NCI-H345 treated with DMSO at 0.1 percent for 48 hours (cell line): ENCODE measurements at regions not wholly inside any gene's neighbourhood (a gene's known extent, or its start where the extent isn't known, plus 50 kb on each side); places are given as distances from the start of the nearest gene placed in this dataset.

Source experiments
- DNase-seq: peaks from one replicate; lab custom pipeline; 2025; ENCODE audit not compliant: unreplicated experiment; lab: John Stamatoyannopoulos, UW

DNA sequence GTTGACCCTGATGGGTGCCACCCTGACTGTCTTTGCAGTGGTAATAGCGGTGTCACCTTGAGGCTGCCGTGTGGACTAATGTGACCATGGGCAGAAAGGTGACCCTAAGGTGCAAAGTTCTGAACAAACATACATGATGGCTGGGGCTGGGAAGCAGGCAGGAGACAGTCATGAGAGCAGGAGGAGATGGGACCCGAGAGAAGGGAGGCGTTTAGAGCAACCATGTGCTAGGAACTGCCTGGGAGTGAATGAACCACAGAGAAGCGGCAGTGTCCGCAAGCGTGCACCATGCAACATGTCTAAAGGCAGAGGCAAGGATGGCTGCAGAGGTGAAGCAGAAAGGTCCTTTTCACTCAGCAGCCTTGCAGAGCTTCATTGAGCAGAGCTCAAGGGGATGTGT lies 113.1 kb upstream of the GDF10 start:
- DNase-seq = no peak

DNA sequence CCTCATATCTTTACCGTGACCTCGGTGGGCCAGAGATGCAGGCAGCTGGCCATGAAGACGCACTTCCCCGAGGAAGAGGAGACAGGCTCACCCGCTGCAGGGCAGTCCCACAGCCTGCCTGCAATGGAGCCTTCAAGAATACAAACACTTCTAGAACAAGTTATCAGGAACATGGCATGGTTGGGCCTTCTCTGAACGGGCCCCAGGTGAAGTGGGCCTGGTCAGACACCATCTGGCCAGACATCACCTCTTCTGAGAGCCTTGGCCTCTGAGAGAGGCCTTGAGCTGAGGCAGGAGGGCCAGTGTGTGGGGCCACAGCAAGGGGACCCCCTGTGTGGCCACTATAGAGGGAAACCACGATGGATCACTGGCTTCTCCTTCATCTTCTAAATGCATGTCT lies 112.4 kb upstream of the GDF10 start:
- DNase-seq = no peak

DNA sequence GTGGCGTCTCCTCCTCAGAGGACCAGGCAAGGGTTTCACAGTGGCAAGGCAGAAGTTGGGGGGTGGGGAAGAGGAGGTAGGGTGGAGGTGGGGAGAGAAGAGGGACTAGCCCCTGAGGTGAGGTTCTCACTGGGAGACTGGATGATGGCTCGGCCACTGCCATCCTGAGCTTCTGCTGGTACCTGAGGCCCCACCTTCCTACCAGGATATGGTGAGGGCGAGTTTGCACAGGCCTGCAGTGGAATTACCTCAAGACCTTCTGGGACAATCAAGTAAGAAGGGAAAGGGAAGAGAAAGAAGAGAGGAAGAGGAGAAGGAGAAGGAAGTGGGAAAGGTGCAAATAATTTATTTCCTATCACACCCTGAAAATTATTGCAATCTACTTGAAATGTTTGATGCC lies 111.8 kb upstream of the GDF10 start:
- no peak for DNase-seq

DNA sequence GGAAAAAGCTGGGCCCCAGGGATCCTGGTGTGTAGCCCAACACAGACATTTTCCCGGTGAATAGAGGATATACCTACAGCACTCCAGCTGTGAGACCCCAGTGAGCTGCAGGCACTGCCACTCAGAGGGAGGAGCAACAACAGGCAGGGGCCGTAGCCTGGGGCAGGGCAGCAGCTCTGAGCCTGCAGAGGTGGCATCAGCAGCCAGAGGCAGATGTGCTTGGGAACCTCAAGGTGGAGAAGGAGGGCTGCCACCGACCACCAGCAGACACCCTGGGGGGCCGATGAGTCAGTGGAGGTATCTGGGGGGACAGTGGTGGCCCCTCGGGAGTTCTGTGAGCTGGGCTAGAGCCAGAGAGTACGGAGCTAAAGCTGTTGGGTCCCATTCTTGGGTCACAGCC lies 110.2 kb upstream of the GDF10 start:
- DNase-seq = peak; percentile 1

DNA sequence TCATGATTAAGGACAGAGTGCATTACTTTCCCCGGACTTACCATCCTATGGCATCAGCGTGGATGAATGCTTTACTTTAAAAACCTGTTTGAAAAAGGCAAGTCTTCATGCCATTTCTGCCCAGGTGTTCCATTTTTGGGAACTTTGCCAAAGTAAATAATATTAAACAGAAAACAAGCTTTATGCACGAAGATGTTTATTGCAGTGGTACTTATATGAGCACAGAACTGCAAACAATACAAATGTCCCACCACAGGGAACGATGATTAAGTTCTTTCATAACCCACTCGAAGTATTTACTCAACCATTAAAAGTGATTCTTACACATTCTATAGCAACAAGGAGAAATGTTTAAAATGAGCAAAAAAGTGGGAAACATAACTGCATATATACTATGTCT lies 109.7 kb upstream of the GDF10 start:
- peak; percentile 75 for DNase-seq

DNA sequence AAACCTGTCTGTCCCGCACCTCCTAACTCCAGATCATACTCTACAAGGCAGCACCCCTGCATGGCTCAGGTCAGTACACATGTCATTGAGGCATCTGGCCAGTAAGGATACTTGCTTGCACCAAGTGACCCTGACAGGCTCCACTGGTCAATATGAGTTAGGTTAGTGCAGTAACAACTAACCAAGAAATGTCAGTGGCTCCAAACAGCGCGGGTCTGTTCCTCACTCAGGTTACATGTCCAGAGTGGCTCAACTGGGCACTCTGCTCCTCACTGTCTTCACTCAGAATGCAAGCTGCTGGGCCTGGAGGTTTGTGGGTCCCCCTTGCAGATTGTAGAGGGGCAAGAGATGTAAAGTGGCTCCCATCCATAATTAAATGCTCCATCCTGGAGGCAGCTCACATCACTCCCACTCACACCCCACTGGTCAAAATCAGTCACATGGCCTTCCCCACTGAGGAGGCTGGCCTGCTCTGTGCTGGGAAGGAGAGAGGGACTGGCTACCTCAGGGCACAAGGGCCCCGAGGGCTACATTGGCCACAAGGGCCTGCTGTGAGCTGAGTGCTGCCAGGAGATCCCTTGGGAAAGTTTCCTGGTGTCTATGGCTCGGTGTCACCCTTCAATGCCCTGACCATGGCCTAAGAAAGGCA lies 109.1 kb upstream of the GDF10 start:
- no peak for DNase-seq

DNA sequence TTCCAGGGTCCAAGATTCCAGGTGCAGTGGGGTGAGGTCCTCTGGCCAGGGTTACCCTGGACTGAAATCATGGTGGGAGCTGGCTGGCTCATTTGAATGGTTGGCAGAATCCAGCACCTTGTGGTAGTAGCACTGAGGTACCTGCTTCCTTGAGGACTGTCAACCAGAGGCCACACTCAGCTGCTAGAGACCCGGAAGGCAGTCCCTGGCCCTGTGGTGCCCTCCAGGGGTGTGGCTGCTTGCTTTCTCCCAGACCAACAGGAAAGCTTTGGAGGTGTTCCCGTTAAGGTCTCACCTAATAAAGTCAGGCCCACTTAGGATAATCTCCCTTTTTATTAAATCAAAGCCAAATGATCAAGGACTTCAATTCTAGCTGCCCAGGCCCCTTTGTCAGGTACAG lies 107.7 kb upstream of the GDF10 start:
- DNase-seq = no peak

DNA sequence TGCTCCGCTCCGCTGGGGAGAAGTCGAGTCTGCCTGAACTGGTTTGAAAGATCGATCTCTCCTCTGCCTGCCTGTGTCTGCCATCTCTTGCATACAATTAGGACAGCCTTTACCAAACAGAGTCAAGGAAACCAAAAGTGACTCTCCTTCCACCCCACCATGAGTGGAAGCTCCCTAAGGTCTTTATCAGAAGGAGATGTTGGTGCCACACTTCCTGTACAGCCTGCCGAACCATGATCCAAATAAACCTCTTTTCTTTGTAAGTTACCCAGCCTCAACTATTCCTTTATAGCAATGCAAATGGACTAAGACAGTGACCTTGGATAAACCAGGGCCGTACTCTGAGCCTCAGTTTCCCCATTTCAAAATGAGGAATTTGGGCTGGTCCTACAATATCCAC lies 106.3 kb upstream of the GDF10 start:
- DNase-seq = no peak

DNA sequence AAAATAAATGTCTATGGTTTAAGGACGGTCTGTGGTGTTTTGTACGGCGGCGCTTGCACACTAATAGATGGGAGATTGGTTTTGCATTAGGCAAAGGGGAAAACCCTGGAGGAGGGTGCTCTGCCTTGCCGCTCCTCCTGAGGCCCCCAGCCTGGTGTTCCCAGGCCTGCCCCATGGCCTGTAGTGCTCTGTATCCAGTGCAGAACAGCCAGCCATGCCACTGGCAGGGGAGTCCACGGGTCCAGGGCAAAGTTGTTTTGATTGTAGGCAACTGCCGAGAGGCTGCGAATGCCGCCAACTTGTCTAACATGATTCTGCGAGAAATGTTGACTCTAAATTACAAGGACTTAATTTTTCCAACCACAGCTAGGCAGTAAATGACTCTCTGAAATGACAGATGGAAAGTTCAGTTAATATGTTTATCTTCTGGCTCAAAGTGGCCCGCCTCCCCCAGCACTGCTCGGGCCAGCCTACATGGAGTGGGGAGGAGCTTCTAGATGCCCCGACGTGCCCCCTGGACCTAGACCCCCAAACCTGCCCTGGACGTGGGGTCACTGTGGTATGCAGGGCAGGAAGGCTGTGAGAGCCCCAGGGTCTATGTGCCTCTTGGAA lies 104.6 kb upstream of the GDF10 start:
- no peak for DNase-seq

DNA sequence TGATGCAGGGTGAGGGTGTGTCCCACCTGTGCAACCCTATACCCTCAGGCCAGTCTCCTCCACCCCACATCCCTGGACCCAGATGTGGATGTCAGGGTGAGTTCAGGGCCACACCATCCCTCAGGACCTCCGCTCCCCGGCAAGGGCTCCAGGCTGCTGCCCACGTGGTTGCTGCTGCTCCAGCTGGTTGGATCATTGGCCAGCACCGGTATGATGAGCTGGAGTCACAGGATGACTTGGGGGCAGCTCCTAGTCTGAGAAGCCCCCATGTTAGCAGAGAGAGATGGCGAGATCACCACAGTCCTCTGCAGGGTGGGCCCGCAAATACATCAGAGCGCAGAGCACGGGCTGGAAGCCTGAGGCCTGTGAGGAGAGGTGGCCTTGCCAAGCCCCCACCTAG lies 103.3 kb upstream of the GDF10 start:
- no peak for DNase-seq

DNA sequence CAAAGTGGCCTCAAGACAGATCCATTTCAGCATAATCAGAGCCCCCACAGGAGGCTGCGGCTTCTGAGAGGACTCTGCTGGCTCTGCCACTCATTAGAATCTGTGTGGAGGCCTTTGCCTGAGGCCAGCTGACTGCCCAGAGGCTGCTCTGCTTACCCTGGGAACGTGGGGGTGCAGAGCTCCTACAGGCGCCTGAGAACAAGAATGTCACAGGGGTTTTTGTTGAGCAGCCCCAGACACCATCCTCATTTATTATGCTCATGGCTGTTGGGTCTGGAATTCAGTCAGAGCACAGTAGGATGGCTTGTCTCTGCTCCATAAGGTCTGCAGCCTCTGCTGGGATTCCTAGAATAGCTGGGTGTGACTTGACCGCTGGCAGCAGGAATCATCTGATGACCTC lies 101.8 kb upstream of the GDF10 start:
- DNase-seq = no peak

DNA sequence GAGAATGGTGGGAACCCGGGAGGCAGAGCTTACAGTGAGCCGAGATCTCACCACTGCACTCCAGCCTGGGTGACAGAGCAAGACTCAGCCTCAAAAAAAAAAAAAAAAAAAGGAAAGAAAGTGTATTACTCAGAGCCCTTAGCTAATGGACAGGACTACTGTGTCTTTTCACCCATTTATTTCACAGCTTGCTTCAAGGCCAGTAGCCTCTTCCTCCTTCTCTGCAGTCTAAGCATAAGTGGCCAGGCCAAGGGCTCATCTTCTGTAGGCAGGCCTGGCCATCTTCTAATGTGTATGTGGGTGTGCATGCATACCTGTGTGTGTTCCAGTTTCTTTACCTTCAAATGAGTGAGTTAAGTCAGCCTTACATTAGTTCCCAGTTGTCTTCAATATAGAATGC lies 94.8 kb upstream of the GDF10 start:
- no peak for DNase-seq

DNA sequence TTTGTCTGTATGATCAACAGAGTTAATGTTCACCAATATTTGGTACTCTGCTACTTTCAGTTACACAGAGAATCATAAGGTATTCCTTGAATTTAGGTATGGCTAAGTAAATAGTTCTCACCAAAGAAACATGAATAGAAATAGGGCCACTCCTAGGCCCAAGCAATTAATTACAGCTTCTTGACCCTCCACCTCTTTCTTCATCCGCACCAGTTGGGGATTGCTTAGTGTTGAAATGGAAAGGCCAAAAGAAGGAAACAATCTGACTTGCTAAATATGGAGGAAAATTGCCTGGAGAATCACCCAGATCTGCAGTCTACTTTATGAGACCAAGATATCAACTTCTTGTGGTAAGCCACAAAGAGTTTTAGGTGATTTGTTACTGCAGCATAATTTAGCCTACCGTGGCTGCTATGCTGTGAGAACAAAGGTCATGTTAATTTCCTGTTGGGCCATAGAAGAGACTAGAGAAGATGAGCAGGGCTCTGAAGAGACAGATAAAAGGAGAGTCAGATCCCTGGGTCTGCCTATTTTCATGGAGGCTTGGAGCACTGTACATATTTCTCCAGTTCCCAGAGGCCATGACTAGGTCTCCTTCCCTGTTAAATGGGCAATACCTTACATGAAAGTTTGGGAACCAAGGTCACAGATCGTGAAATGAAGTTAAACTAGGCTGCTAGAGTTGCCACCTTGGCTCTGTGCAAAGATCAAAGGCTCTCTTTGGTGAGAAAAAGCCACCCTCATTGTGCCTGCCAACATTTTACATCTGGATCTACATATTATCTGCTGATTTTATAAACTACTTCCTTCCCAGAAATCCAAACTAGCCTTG lies 93.3 kb upstream of the GDF10 start:
- no peak for DNase-seq

DNA sequence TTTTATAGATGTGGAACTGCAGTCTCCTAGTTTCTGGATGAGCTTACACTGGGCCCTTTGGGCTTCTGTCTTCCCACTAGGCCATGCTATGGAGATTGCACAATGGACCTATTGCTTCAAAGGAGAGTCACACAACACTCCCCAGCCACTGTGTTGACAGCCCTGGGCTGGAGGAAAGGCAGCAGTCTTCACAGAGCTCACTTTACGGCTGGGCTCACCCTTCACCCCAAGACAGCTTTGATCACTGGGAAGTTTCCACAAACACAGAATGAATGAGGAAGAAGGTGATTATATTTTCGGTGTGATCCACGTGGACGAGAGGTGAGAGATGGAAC lies 92.7 kb upstream of the GDF10 start:
- DNase-seq = no peak

DNA sequence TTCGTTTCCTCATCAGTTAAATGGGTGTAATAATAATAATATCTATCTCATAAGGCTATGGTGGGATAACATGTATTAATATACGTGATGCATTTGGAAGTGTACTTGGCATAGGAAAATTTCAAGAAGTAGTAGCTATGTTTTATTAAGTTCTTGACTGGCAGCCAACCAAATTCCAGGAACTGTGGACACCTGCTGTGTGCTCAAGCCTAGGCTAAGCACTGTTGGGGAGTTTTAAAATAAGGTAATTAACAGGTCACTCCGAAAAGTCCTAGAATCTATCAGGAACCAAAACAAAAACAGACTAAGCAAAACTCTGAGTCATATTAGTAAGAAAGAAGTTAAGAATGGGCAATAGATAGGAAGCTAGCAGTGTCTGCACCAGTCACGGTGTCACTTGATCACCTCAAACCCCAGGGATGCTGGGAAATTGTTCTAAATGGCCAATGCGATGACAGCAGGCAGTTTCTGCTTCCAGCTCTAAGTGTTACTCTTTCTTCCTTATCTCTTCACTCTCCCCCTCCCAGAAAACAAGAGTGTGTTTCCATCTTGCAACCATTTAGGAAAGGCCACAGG lies 92.0 kb upstream of the GDF10 start:
- no peak for DNase-seq

DNA sequence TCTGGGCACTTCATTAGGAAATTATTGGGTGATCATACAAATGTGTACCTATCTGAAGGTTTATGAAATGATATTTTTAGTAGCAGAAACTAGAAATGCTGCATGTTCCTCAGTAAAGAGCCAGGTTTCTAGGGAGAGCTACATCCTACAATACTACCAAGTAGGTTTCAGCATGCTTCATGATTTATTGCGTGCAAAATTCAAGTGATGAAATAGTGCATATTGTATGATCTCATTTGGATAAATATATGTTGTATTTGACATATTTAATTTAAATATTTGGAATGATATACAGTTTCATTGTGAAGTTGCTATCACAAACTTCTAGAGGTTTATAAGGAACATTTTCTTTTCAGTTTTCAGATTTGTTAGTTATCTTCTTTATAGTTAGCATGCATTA lies 90.5 kb upstream of the GDF10 start:
- no peak for DNase-seq

DNA sequence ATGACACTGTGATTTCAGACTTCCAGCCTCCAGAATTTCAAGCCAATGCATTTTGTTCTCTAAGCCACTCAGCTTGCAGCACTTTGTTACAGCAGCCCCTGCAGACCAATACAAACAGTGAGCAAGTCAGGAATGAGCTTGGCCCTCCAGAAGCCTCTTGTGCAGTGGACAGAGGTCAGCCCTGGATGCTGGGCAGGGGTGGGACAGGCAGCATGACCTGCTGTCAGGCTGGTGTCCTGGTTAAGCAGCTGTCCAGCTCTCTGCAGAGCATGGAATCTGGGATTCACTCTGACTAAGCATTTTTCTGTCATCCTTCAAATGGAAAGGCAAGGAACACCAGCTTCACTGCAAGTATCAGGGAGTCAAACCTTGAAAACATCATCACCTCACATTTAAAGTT lies 85.5 kb upstream of the GDF10 start:
- no peak for DNase-seq

DNA sequence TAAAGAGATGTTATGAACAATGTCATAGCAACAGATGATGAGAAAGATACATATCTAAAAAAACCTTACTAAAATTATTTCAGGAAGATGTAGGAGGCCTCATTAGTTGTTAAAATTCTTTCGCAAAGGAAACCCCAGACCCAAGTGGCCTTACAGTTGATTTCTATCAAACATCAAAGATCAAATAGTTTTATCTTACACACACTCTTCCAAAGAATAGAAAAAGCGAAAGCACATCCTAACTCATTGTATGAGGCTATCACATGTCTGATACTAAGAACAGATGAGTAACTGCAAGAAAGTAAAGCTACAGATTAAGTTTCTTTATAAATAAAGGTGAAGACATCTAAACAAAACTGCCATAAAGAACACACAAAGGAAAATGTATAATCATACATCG lies 82.9 kb upstream of the GDF10 start:
- no peak for DNase-seq

DNA sequence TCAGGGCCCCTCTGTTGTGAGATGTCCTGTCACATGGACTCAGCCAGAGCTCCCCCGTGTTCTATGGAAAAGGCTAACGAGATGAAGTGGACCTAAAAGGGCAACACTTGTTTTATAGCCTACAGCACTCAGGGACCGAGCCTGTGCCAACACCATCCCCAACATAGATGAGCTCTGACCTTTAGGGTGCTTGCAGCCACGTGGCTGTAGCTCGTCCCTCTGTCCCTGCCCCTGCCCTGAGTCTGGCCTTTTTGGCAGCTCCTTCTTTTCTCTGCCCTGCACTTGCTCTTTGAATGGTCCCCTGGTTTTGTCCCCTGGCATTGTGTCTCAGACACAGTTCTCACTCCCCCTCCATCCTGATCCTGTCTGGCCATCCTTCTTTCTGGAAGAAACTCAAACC lies 81.2 kb upstream of the GDF10 start:
- no peak for DNase-seq

DNA sequence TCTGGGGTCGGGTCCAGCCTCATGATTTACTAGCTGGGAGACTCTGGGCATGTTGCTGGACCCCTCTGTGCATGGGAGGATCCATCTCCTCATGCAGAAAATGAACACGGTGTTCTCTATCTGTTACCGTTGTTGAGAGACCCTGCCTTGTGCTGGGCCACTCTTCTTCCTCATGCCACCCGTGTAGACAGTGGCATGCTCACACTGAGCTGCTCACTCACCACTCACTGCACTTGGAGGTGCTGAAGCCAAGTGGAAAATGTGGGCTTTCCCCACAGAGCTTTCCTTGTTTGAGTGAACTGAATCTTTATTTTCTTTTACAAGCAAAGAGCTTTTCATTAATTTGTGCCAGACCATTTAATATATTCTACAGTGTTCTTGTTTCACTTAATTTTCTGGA lies 77.5 kb upstream of the GDF10 start:
- DNase-seq = no peak

DNA sequence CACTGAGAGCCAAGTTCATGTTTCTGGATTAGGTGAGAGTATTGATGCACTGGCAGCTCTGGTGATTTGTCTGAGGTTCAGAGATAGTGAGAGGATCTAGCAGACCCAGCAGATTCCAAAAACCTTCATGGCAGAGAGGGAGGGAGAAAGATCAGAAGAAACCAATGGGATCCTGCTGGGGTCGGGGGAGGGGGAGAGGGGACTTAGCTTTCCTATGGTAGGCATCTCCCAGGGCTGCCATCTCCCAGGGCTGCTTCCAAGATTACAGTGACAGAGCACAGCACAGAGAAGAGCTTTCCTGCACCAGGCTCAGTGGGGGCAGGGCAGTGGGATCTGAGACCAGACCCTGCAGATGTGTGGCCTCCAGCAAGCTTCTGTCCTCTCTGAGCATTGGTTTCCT lies 76.8 kb upstream of the GDF10 start:
- no peak for DNase-seq

DNA sequence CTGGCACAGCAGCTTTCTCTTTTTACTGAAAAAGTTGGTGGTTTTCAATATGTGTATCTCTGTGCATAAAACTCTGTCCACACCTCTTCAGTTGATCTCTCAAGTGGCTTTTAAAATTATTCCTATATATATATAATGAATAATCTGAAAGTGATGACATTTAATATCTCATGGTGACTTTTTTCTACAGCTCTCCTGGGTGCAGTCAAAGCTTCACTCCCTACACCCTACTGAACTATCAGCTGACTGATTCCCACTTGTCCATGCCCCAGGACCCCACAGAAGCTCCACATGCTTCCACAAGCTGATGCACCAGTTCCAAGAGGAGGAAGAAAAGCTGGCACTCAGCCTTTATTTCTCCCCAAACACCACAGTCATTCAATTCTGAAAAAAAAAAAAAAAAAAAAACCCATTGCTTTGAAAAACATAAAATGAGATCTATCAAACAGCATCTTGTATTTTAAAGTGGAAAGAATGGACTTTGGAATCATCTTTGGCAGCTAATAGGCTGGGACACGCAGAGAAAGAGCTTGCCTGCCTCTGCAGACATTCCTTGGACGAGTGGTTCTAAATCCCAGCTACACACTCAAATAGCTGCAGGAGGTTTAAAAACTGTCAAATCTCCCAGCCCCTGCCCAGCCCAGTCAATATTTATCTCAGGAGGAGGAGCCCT lies 75.3 kb upstream of the GDF10 start:
- no peak for DNase-seq
